HCT116 (cell line): ENCODE measurements at regions not wholly inside any gene's neighbourhood (a gene's known extent, or its start where the extent isn't known, plus 50 kb on each side); places are given as distances from the start of the nearest gene placed in this dataset.

Source experiments
- ATAC-seq: fragments of 200-7000 bp; cut with Tn5 transposase; 2 replicates; pipeline ENCODE4 v1.9.1; 2020; ENCODE audit warnings: mild to moderate bottlenecking, moderate library complexity
- BruUV-seq: library from RNA; stranded (reverse); fragments of 400-500 nt; replicated peaks from 2 replicates; lab custom pipeline; 2021; lab: Mats Ljungman, UMichigan
- CTCF ChIA-PET: fragments of 300-600 bp; sonication (Branson Sonifier 250); formaldehyde crosslinking; loops from one replicate; lab custom pipeline; 2021; ENCODE audit warnings: antibody characterized with exemption; lab: Charles Lee
- POLR2A ChIA-PET: fragments of 300-600, 350-600 bp; sonication (Branson Sonifier 250); formaldehyde crosslinking; loops from one replicate; lab custom pipeline; 2021; ENCODE audit warnings: antibody characterized with exemption; lab: Charles Lee
- RAD21 ChIA-PET, 2 experiments: fragments of 300-600 bp; sonication (Branson Sonifier 250); formaldehyde crosslinking; loops; one replicate each; lab custom pipeline; 2023; ENCODE audit warnings: low total read pairs in 2 of 2; ENCODE audit not compliant: uncharacterized antibody in 2 of 2, unreplicated experiment in 2 of 2, low non-redundant PET in 1 of 2; lab: Charles Lee
- DNase-seq: peaks from one replicate; pipeline ENCODE4 v3.0.0-alpha.2; 2010; ENCODE audit warnings: low read depth, low spot score
- H2AFZ ChIP-seq: fragments of 200-600 bp; shearing (Covaris generic), sonication (generic); 2 replicates; pipeline ENCODE4 v1.6.1; 2017; ENCODE audit warnings: low read depth, mixed run types, mixed read lengths, antibody characterized with exemption, low read length; ENCODE audit not compliant: poor library complexity, severe bottlenecking
- H3K27ac ChIP-seq: 2 replicates; pipeline ENCODE4 v1.5.1; 2012; ENCODE audit warnings: low read depth, low read length
- H3K27me3 ChIP-seq: fragments of 200-600 bp; sonication (generic); 2 replicates; pipeline ENCODE4 v1.6.1; 2016; ENCODE audit warnings: mixed run types, low read length, mixed read lengths; ENCODE audit not compliant: insufficient read depth
- H3K36me3 ChIP-seq, 2 experiments: fragments of 200-500 bp in 1 of 2; fragments of 200-600 bp in 1 of 2; sonication (Bioruptor generic) in 1 of 2; sonication (generic) in 1 of 2; 2 replicates each; pipeline versions ENCODE4 v1.5.1 to v1.6.1; 2014 to 2016; ENCODE audit warnings: low read length in 2 of 2, inconsistent platforms in 1 of 2, mixed read lengths in 1 of 2, mixed run types in 1 of 2; ENCODE audit not compliant: insufficient read depth in 2 of 2, control insufficient read depth in 1 of 2
- H3K4me1 ChIP-seq, 2 experiments: fragments of 200-600 bp in 1 of 2; sonication (generic) in 1 of 2; 2 replicates each; pipeline versions ENCODE4 v1.5.1 to v1.6.1; 2012 to 2017; ENCODE audit warnings: low read length in 2 of 2, inconsistent platforms in 1 of 2, mild to moderate bottlenecking in 1 of 2, mixed read lengths in 1 of 2, mixed run types in 1 of 2, moderate library complexity in 1 of 2; ENCODE audit not compliant: insufficient read depth in 2 of 2, control insufficient read depth in 1 of 2
- H3K4me2 ChIP-seq: fragments of 200-600 bp; sonication (generic); 2 replicates; pipeline ENCODE4 v1.6.1; 2017; ENCODE audit warnings: mixed run types, low read length, mixed read lengths
- H3K4me3 ChIP-seq, 2 experiments: fragments of 200-600 bp in 1 of 2; sonication (generic) in 1 of 2; replicated peaks in 1 of 2; 2 replicates each; pipeline ENCODE4 v1.5.1; 2011 to 2016; ENCODE audit warnings: low read length in 2 of 2, control low read depth in 1 of 2, low read depth in 1 of 2, mild to moderate bottlenecking in 1 of 2, mixed read lengths in 1 of 2, mixed run types in 1 of 2
- H3K79me2 ChIP-seq: fragments of 200-600 bp; sonication (generic); 2 replicates; pipeline ENCODE4 v1.6.1; 2017; ENCODE audit warnings: mild to moderate bottlenecking, mixed run types, low read length, moderate library complexity, mixed read lengths; ENCODE audit not compliant: insufficient read depth
- H3K9ac ChIP-seq: fragments of 200-600 bp; sonication (generic); 2 replicates; pipeline ENCODE4 v1.6.1; 2016; ENCODE audit warnings: low read length, mixed read lengths
- H3K9me2 ChIP-seq: fragments of 200-600 bp; sonication (generic), shearing (Covaris generic); 2 replicates; pipeline ENCODE4 v1.6.1; 2017; ENCODE audit warnings: mixed run types, mild to moderate bottlenecking, moderate library complexity; ENCODE audit not compliant: insufficient read depth
- H3K9me3 ChIP-seq, 2 experiments: fragments of 200-500 bp in 1 of 2; fragments of 200-600 bp in 1 of 2; sonication (Bioruptor generic) in 1 of 2; sonication (generic) in 1 of 2; 2 replicates each; pipeline ENCODE4 v1.6.1; 2014 to 2017; ENCODE audit warnings: low read length in 2 of 2, mixed read lengths in 2 of 2, inconsistent platforms in 1 of 2, low read depth in 1 of 2, mild to moderate bottlenecking in 1 of 2, mixed run types in 1 of 2, moderate library complexity in 1 of 2; ENCODE audit not compliant: control insufficient read depth in 1 of 2, insufficient read depth in 1 of 2
- H4K20me1 ChIP-seq: fragments of 200-600 bp; sonication (generic), shearing (Covaris generic); 2 replicates; pipeline ENCODE4 v1.6.1; 2017; ENCODE audit warnings: mixed run types, mild to moderate bottlenecking, moderate library complexity; ENCODE audit not compliant: insufficient read depth
- POLR2A ChIP-seq: IDR thresholded peaks from 2 replicates; pipeline ENCODE4 v1.7.0; 2011; ENCODE audit warnings: borderline replicate concordance; ENCODE audit not compliant: insufficient read depth, insufficient read length; ENCODE audit errors: extremely low read depth
- REST ChIP-seq: IDR thresholded peaks from 2 replicates; pipeline ENCODE4 v1.6.1; 2012; ENCODE audit warnings: low read depth
- SIN3A ChIP-seq: IDR thresholded peaks from 2 replicates; pipeline ENCODE4 v1.6.1; 2012; ENCODE audit warnings: low read depth
- TCF7L2 ChIP-seq: IDR thresholded peaks from 2 replicates; pipeline ENCODE4 v1.7.0; 2011; ENCODE audit warnings: borderline replicate concordance, inconsistent platforms; ENCODE audit not compliant: insufficient read depth, insufficient read length; ENCODE audit errors: extremely low read depth
- YY1 ChIP-seq: IDR thresholded peaks from 2 replicates; pipeline ENCODE4 v1.6.1; 2011; ENCODE audit warnings: low read length, low read depth, moderate library complexity, mild to moderate bottlenecking; ENCODE audit not compliant: insufficient replicate concordance; ENCODE audit errors: extremely low read depth
- intact Hi-C: fragments of 100-400 bp; cut with micrococcal nuclease; formaldehyde crosslinking; loops from 2 replicates; pipeline ENCODE4 v1.10.0; 2022

DNA sequence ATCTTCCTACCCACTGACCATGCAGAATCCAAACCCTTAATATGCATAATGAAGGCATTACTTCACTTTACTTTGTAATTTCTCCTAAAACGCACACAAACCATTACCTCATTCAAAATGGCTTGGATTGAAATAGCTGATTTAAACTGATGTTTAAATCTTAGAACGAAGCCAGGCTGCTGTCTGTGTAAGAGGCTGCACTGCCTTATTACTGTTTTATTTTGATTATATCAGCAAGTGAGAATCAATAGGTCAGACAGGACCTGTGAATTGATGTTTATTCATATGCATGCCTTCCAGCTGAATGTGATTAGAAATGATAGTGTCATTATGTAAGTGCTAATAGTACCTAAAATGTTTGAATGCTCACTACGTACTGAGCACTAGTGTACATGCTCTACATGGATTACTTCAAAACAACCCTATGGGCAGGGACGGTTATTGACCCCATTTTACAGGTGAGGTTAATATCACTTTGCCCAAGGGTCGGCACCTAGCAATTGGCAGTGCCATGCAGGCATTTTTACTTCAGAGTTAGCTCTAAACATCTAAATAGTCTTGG lies 314.2 kb upstream of the CBLB start (continued):
- no peak for TF ChIP-seq REST
- no peak for TF ChIP-seq TCF7L2
- TF ChIP-seq YY1, result no peak

DNA sequence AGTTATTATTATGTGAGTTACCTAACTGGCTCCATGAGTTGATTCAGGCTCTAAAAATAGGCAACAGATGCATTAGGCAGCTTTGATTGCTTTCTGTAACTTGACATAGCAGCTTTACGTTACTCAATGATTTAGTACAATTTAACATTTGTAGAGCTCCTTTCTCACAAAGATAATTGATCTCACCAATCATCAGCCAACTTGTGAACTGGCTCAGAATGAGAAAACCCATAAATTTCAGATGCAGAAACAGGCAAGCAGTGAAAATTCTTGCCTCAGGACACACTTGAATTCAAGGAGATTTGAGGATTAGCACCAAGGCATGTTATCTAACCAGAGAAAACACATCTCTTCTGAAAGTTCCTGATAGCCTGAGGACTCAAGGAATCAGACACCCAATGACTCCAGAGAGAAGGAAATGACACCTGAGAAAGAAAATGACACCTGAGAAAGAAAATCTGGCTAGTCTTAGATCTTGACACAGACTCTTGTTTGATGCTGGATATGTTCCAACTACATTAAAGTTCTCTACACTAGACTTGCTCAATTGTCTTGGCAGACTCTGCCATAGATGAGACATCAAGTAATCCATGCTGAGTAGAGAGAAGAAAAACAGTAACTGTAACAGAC lies 315.1 kb upstream of the CBLB start:
- no peak for ATAC-seq
- H3K9me3 ChIP-seq, result no peaks in the 10 kb centered on the region
- H3K27me3 ChIP-seq, result no peaks in the 10 kb centered on the region
- ChIA-PET CTCF (no interaction called here), RAD21 (no interaction called here), POLR2A (interaction anchor here (0.7 kb wide), 1 partner anchor 36 kb away, joined by 3 read pairs; no protein-coding TSS in a partner anchor)
- H3K79me2 ChIP-seq, result no peaks in the 10 kb centered on the region
- H3K9ac ChIP-seq, result no peak overlapping the region
- no peak overlapping the region for H2AFZ ChIP-seq
- no TSS peak for BruUV-seq
- no peak overlapping the region for H3K4me2 ChIP-seq
- no peak overlapping the region for H3K4me3 ChIP-seq
- H3K27ac ChIP-seq, result no peak overlapping the region
- H3K36me3 ChIP-seq, result no peaks in the 10 kb centered on the region
- H3K9me2 ChIP-seq, result no peaks in the 10 kb centered on the region
- TF ChIP-seq REST (no peak), POLR2A (no peak), SIN3A (no peak)
- H4K20me1 ChIP-seq, result no peaks in the 10 kb centered on the region
- no peaks in the 10 kb centered on the region for H3K4me1 ChIP-seq
- intact Hi-C loops, result no loop called here
- no peak for DNase-seq
